ENCODE measurements at regions not wholly inside any gene's neighbourhood (a gene's known extent, or its start where the extent isn't known, plus 50 kb on each side); places are given as distances from the start of the nearest gene placed in this dataset.

DNA sequence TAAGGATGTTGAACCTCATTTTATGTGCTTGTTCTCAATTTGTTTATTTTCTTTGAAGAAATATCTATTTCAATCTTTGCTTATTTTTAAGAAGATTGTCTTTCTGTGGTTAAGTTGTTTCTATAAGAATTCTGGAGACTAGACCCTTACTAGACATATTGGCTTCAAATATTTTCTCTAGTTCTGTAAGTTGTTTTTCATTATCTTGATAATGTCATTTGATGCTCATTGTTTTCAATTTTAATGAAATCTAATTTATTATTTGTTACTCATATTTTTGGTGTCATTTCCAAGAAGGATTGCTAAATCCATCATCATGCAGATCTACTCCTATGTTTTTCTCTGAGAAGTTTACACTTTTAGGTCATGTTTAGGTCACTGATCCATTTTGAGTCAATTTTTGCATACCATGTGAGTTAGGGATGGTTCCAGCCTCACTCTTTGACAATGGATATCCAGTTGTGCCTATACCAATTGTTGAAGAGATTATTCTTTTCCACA lies 874.8 kb upstream of the SLITRK6 start:
- no peaks in the 10 kb centered on the region for H3K9me3 Mint-ChIP-seq
- no peak overlapping the region for H3K4me3 Mint-ChIP-seq
- H3K36me3 Mint-ChIP-seq = no peaks in the 10 kb centered on the region
- TF ChIP-seq, protein P1, sequence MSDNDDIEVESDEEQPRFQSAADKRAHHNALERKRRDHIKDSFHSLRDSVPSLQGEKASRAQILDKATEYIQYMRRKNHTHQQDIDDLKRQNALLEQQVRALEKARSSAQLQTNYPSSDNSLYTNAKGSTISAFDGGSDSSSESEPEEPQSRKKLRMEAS (CRISPR knock-in tag; IDR thresholded peaks at IDR 0.05) = no peak
- TF ChIP-seq SOX15 (CRISPR knock-in tag; IDR thresholded peaks at IDR 0.05) (no peak), GABPB1 (CRISPR knock-in tag; IDR thresholded peaks at IDR 0.05) (no peak), CREM (CRISPR knock-in tag; IDR thresholded peaks at IDR 0.05) (no peak), JAZF1 (CRISPR knock-in tag; IDR thresholded peaks at IDR 0.05) (no peak), ELF4 (CRISPR knock-in tag; IDR thresholded peaks at IDR 0.05; ENCODE audit: low read depth) (no peak), SMAD3 (CRISPR knock-in tag; IDR thresholded peaks at IDR 0.05; ENCODE audit: borderline replicate concordance) (no peak), FOXJ3 (CRISPR knock-in tag; IDR thresholded peaks at IDR 0.05; ENCODE audit: borderline replicate concordance) (no peak)
- TF ChIP-seq, protein P2, sequence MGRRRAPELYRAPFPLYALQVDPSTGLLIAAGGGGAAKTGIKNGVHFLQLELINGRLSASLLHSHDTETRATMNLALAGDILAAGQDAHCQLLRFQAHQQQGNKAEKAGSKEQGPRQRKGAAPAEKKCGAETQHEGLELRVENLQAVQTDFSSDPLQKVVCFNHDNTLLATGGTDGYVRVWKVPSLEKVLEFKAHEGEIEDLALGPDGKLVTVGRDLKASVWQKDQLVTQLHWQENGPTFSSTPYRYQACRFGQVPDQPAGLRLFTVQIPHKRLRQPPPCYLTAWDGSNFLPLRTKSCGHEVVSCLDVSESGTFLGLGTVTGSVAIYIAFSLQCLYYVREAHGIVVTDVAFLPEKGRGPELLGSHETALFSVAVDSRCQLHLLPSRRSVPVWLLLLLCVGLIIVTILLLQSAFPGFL (CRISPR knock-in tag; IDR thresholded peaks at IDR 0.05; ENCODE audit: borderline replicate concordance) = no peak
- TF ChIP-seq, protein P3, sequence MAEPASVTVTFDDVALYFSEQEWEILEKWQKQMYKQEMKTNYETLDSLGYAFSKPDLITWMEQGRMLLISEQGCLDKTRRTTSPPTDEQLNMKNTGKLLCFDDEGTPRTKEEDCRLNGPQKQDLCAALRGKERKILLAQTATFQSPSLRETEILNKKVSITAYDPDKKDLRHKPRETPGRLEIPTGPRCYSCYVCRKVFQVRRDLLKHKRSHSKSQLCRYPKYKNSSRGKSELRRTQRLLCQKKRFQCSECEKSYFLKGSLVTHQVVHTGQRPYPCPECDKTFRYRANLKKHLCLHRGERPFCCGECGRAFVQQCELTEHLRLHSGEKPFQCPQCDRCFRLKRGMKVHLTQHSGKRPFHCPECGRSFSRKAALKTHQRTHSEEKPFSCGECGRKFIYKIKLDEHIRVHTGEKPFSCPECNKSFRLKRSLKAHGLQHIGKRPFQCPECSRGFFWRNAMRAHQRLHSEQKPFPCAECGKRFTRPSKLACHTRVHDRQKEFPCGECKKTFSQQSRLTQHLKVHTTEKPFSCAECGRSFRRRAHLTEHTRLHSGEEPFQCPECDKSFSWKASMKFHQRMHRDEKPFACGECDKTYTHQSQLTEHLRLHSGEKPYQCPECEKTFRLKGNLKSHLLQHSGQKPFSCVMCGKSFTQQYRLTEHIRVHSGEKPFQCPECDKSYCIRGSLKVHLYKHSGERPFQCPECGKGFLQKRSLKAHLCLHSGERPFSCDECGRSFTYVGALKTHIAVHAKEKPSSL (CRISPR knock-in tag; conservative IDR thresholded peaks at IDR 0.05) = no peak
- ChIA-PET CTCF (no interaction called here), POLR2A (no interaction called here)
- H3K27me3 Mint-ChIP-seq (ENCODE audit: low read depth) = no peaks in the 10 kb centered on the region
- ATAC-seq (no peak), DNase-seq (ENCODE audit: low spot score) (no peak)
- H3K4me1 Mint-ChIP-seq = no peaks in the 10 kb centered on the region
- H3K27ac Mint-ChIP-seq = no peak overlapping the region

DNA sequence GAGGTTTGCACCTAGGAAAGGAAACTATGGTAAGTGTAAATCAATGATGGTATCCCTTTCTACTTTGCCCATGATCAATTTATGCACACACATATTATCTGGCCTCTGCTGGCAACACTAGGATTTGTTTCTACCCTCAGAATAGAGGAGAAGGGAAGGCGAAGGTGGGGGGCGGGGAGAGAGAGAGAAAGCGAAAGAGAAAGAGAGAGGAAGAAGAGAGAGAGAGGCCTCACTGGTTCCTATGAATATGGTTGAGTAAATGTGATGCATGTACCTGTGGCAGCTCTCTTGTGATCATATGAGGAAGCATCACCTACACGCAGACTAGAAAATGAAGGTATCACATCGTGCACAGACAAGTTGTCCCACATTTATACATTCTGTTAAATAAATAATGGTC lies 882.0 kb upstream of the SLITRK6 start:
- ChIA-PET CTCF (no interaction called here), POLR2A (no interaction called here)
- no peaks in the 10 kb centered on the region for H3K4me1 Mint-ChIP-seq
- DNase-seq (ENCODE audit: low spot score) (no peak), ATAC-seq (no peak)
- TF ChIP-seq ZBTB21 (CRISPR knock-in tag; IDR thresholded peaks at IDR 0.05; ENCODE audit: borderline replicate concordance) = no peak
- TF ChIP-seq, protein P4, sequence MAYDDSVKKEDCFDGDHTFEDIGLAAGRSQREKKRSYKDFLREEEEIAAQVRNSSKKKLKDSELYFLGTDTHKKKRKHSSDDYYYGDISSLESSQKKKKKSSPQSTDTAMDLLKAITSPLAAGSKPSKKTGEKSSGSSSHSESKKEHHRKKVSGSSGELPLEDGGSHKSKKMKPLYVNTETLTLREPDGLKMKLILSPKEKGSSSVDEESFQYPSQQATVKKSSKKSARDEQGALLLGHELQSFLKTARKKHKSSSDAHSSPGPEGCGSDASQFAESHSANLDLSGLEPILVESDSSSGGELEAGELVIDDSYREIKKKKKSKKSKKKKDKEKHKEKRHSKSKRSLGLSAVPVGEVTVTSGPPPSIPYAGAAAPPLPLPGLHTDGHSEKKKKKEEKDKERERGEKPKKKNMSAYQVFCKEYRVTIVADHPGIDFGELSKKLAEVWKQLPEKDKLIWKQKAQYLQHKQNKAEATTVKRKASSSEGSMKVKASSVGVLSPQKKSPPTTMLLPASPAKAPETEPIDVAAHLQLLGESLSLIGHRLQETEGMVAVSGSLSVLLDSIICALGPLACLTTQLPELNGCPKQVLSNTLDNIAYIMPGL (CRISPR knock-in tag; IDR thresholded peaks at IDR 0.05) = no peak
- no peak for TF ChIP-seq ZNF232 (CRISPR knock-in tag; IDR thresholded peaks at IDR 0.05)
- TF ChIP-seq ESRRA (CRISPR knock-in tag; IDR thresholded peaks at IDR 0.05; ENCODE audit: borderline replicate concordance) = no peak
- TF ChIP-seq, protein P5, sequence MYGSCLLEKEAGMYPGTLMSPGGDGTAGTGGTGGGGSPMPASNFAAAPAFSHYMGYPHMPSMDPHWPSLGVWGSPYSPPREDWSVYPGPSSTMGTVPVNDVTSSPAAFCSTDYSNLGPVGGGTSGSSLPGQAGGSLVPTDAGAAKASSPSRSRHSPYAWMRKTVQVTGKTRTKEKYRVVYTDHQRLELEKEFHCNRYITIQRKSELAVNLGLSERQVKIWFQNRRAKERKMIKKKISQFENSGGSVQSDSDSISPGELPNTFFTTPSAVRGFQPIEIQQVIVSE (CRISPR knock-in tag; IDR thresholded peaks at IDR 0.05; ENCODE audit: borderline replicate concordance) = no peak
- no peak for TF ChIP-seq ELF4 (CRISPR knock-in tag; IDR thresholded peaks at IDR 0.05; ENCODE audit: low read depth)
- TF ChIP-seq EMX1 (CRISPR knock-in tag; IDR thresholded peaks at IDR 0.05) = no peak
- TF ChIP-seq, protein P3 (CRISPR knock-in tag; conservative IDR thresholded peaks at IDR 0.05) = no peak
- TF ChIP-seq, protein P6, sequence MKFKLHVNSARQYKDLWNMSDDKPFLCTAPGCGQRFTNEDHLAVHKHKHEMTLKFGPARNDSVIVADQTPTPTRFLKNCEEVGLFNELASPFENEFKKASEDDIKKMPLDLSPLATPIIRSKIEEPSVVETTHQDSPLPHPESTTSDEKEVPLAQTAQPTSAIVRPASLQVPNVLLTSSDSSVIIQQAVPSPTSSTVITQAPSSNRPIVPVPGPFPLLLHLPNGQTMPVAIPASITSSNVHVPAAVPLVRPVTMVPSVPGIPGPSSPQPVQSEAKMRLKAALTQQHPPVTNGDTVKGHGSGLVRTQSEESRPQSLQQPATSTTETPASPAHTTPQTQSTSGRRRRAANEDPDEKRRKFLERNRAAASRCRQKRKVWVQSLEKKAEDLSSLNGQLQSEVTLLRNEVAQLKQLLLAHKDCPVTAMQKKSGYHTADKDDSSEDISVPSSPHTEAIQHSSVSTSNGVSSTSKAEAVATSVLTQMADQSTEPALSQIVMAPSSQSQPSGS (CRISPR knock-in tag; IDR thresholded peaks at IDR 0.05; ENCODE audit: borderline replicate concordance, low read depth) = no peak
- TF ChIP-seq KAT7 (CRISPR knock-in tag; IDR thresholded peaks at IDR 0.05; ENCODE audit: borderline replicate concordance) = no peak
- H3K9me3 Mint-ChIP-seq = peaks cover 4% of the 10 kb centered on the region
- no peak overlapping the region for H3K4me3 Mint-ChIP-seq
- no peaks in the 10 kb centered on the region for H3K36me3 Mint-ChIP-seq
- no peaks in the 10 kb centered on the region for H3K27me3 Mint-ChIP-seq (ENCODE audit: low read depth)
- H3K27ac Mint-ChIP-seq = no peak overlapping the region

Measured in WTC11 (cell line).